Hypothalamus (tissue), 51 donors: ENCODE measurements at regions not wholly inside any gene's neighbourhood (a gene's known extent, or its start where the extent isn't known, plus 50 kb on each side); places are given as distances from the start of the nearest gene placed in this dataset.
A peak's percentile ranks its signal among the peaks of the same experiment; 100 is the strongest.
"Not testable (repeated sequence)": the region's sequence is repeated elsewhere in the genome, so short reads cannot be mapped to it uniquely, and the experiment has no call there.

ENCODE experiments used
- DNase-seq, 51 donors: peaks; one replicate each; lab custom pipeline; 2025; lab: John Stamatoyannopoulos, UW

GRCh38 chr17:77617516-77617915 lies 341.0 kb upstream of the TNRC6C start:
- no peak for DNase-seq

- DNase-seq, result no peak
Observed at GRCh38 chr17:77618173-77618572, 340.3 kb upstream of the TNRC6C start.

- DNase-seq, result no peak
Observed at GRCh38 chr17:77618731-77619130, 339.8 kb upstream of the TNRC6C start.

GRCh38 chr17:77619326-77619725 lies 339.2 kb upstream of the TNRC6C start:
- DNase-seq, result no peak

- DNase-seq, result no peak
Observed at GRCh38 chr17:77619851-77620250, 338.7 kb upstream of the TNRC6C start.

GRCh38 chr17:77620282-77620681 lies 338.2 kb upstream of the TNRC6C start:
- DNase-seq, result no peak

GRCh38 chr17:77622084-77622483 lies 336.4 kb upstream of the TNRC6C start:
- DNase-seq, result not testable (repeated sequence)

GRCh38 chr17:77622647-77623046 lies 335.9 kb upstream of the TNRC6C start:
- DNase-seq, result no peak

GRCh38 chr17:77623321-77623720 lies 335.2 kb upstream of the TNRC6C start:
- not testable (repeated sequence) for DNase-seq

- DNase-seq, result no peak
Observed at GRCh38 chr17:77628035-77628434, 330.5 kb upstream of the TNRC6C start.

- DNase-seq, result not testable (repeated sequence)
Observed at GRCh38 chr17:77629284-77629683, 329.2 kb upstream of the TNRC6C start.

GRCh38 chr17:77631307-77631706 lies 327.2 kb upstream of the TNRC6C start:
- no peak for DNase-seq

- DNase-seq, result no peak
Observed at GRCh38 chr17:77632619-77633018, 325.9 kb upstream of the TNRC6C start.

- DNase-seq, result no peak
Observed at GRCh38 chr17:77634710-77635109, 323.8 kb upstream of the TNRC6C start.

- DNase-seq, result no peak
Observed at GRCh38 chr17:77635176-77635575, 323.3 kb upstream of the TNRC6C start.

GRCh38 chr17:77635785-77636184 lies 322.7 kb upstream of the TNRC6C start:
- DNase-seq, result not testable (repeated sequence)

GRCh38 chr17:77636835-77637817 lies 321.4 kb upstream of the TNRC6C start:
- peak in 1 of 51 donors; percentile 44 for DNase-seq

GRCh38 chr17:77637818-77638575 lies 320.5 kb upstream of the TNRC6C start:
- peak in 17 of 51 donors; percentile 5 to 44 (median 23) for DNase-seq

GRCh38 chr17:77640252-77640651 lies 318.3 kb upstream of the TNRC6C start:
- DNase-seq, result no peak

- DNase-seq, result no peak
Observed at GRCh38 chr17:77640916-77641605, 317.4 kb upstream of the TNRC6C start.

GRCh38 chr17:77641718-77642117 lies 316.8 kb upstream of the TNRC6C start:
- DNase-seq, result no peak
